Stimulated activated naive CD8-positive, alpha-beta T cell treated with anti-CD3 and anti-CD28 coated beads, Interleukin-15, Interleukin-2, amounts not matched to agents 100 U/mL and 50 U/mL, for 24 hours (primary cell): ENCODE measurements at regions not wholly inside any gene's neighbourhood (a gene's known extent, or its start where the extent isn't known, plus 50 kb on each side); places are given as distances from the start of the nearest gene placed in this dataset.

ENCODE experiments used
- ATAC-seq: fragments of 150-1000 bp; cut with Tn5 transposase; one replicate; pipeline ENCODE4 v1.10.0; 2021
- DNase-seq: peaks from one replicate; pipeline ENCODE4 v3.0.0; 2021

GRCh38 chr4:62156205-62156604 is 956.1 kb downstream of the ADGRL3 start:
- ATAC-seq (no peak), DNase-seq (no peak)

GRCh38 chr4:62145276-62145675 is 945.1 kb downstream of the ADGRL3 start:
- ATAC-seq (no peak), DNase-seq (no peak)

GRCh38 chr4:62144431-62144830 is 944.3 kb downstream of the ADGRL3 start:
- ATAC-seq (no peak), DNase-seq (no peak)

GRCh38 chr4:62135565-62136156 is 935.5 kb downstream of the ADGRL3 start:
- no peak for ATAC-seq
- no peak for DNase-seq

- DNase-seq (no peak), ATAC-seq (no peak)
Measured at GRCh38 chr4:62133977-62134376, 933.9 kb downstream of the ADGRL3 start.

GRCh38 chr4:62133101-62133897 is 933.2 kb downstream of the ADGRL3 start:
- DNase-seq (no peak), ATAC-seq (no peak)

GRCh38 chr4:62131049-62131448 is 930.9 kb downstream of the ADGRL3 start:
- DNase-seq, result no peak
- ATAC-seq, result no peak

GRCh38 chr4:62130637-62131036 is 930.5 kb downstream of the ADGRL3 start:
- DNase-seq (no peak), ATAC-seq (no peak)

- DNase-seq (no peak), ATAC-seq (no peak)
Measured at GRCh38 chr4:62130230-62130629, 930.1 kb downstream of the ADGRL3 start.
